OCI-LY7 (cell line): ENCODE measurements at regions not wholly inside any gene's neighbourhood (a gene's known extent, or its start where the extent isn't known, plus 50 kb on each side); places are given as distances from the start of the nearest gene placed in this dataset.

Experiments used
- BruUV-seq: library from RNA; stranded (reverse); fragments of 400-500 nt; replicated peaks from 2 replicates; lab custom pipeline; 2021; lab: Mats Ljungman, UMichigan
- CTCF ChIA-PET: fragments of 300-600 bp; sonication (Branson Sonifier 250); formaldehyde crosslinking; loops from one replicate; lab custom pipeline; 2022; ENCODE audit warnings: antibody characterized with exemption; ENCODE audit not compliant: unreplicated experiment; lab: Charles Lee
- POLR2A ChIA-PET: fragments of 300-600 bp; sonication (Branson Sonifier 250); formaldehyde crosslinking; loops from one replicate; lab custom pipeline; 2022; ENCODE audit warnings: antibody characterized with exemption; lab: Charles Lee
- DNase-seq: peaks from one replicate; pipeline ENCODE4 v3.0.0-alpha.2; 2015; ENCODE audit warnings: low spot score
- H2AFZ ChIP-seq: fragments of 200-600 bp; sonication (generic), shearing (Covaris generic); 2 replicates; pipeline ENCODE4 v1.6.1; 2014; ENCODE audit warnings: mild to moderate bottlenecking, antibody characterized with exemption, low read length, moderate library complexity
- H3K27ac ChIP-seq: fragments of 200-600 bp; sonication (generic); 2 replicates; pipeline ENCODE4 v1.5.1; 2014; ENCODE audit warnings: mixed run types, low read depth, mild to moderate bottlenecking, moderate library complexity, low read length, inconsistent platforms; ENCODE audit not compliant: poor library complexity, severe bottlenecking
- H3K36me3 ChIP-seq: fragments of 200-600 bp; sonication (generic); 2 replicates; pipeline ENCODE4 v1.6.1; 2014; ENCODE audit warnings: mild to moderate bottlenecking, antibody characterized with exemption, low read length, moderate library complexity, mixed read lengths; ENCODE audit not compliant: insufficient read depth
- H3K4me1 ChIP-seq: fragments of 200-600 bp; sonication (generic); 2 replicates; pipeline ENCODE4 v1.5.1; 2014; ENCODE audit warnings: mild to moderate bottlenecking, low read length; ENCODE audit not compliant: insufficient read depth, poor library complexity, severe bottlenecking
- H3K4me2 ChIP-seq: fragments of 200-600 bp; sonication (generic); 2 replicates; pipeline ENCODE4 v1.6.1; 2014; ENCODE audit warnings: mild to moderate bottlenecking, low read length
- H3K4me3 ChIP-seq: fragments of 200-600 bp; sonication (generic); 2 replicates; pipeline ENCODE4 v1.5.1; 2014; ENCODE audit warnings: mild to moderate bottlenecking, low read depth, low read length; ENCODE audit not compliant: poor library complexity, severe bottlenecking
- H3K79me2 ChIP-seq: fragments of 200-600 bp; sonication (generic); 2 replicates; pipeline ENCODE4 v1.6.1; 2016; ENCODE audit warnings: low read depth, mild to moderate bottlenecking, low read length, moderate library complexity, mixed read lengths; ENCODE audit not compliant: insufficient read depth
- H3K9me2 ChIP-seq: fragments of 200-600 bp; sonication (generic); 2 replicates; pipeline ENCODE4 v1.6.1; 2016; ENCODE audit warnings: mild to moderate bottlenecking, low read length, mixed read lengths; ENCODE audit not compliant: insufficient read depth
- H3K9me3 ChIP-seq: fragments of 200-600 bp; sonication (generic); 2 replicates; pipeline ENCODE4 v1.6.1; 2014; ENCODE audit warnings: mild to moderate bottlenecking, mixed run types, low read length, mixed read lengths
- H4K20me1 ChIP-seq: fragments of 200-600 bp; sonication (generic); 2 replicates; pipeline ENCODE4 v1.6.1; 2014; ENCODE audit warnings: mild to moderate bottlenecking, antibody characterized with exemption, low read length, moderate library complexity, mixed read lengths; ENCODE audit not compliant: insufficient read depth
- CTCF ChIP-seq: fragments of 200-600 bp; sonication (generic); conservative IDR thresholded peaks from 2 replicates; pipeline ENCODE4 v1.5.1; 2014; ENCODE audit warnings: mild to moderate bottlenecking, antibody characterized with exemption, low read length, moderate library complexity, mixed read lengths
- EZH2phosphoT487 ChIP-seq: fragments of 200-600 bp; sonication (generic); IDR thresholded peaks from 2 replicates; pipeline ENCODE4 v1.6.1; 2018; ENCODE audit warnings: low read depth, borderline replicate concordance, mild to moderate bottlenecking, mixed run types, antibody characterized with exemption, low read length, moderate library complexity, mixed read lengths
- intact Hi-C: fragments of 100-400 bp; cut with micrococcal nuclease; formaldehyde crosslinking; loops from one replicate; pipeline ENCODE4 v1.10.0; 2022; ENCODE audit not compliant: unreplicated experiment

GRCh38 chr14:34363733-34364134 is 98.3 kb downstream of the SPTSSA start:
- Histone ChIP-seq H3K27ac (no peak overlapping the region), H3K4me3 (no peak overlapping the region), H3K4me1 (no peaks in the 10 kb centered on the region), H3K79me2 (no peaks in the 10 kb centered on the region), H3K36me3 (no peaks in the 10 kb centered on the region), H3K9me2 (no peaks in the 10 kb centered on the region), H3K9me3 (no peaks in the 10 kb centered on the region), H3K4me2 (no peak overlapping the region), H2AFZ (no peak overlapping the region), H4K20me1 (no peaks in the 10 kb centered on the region)
- no TSS peak for BruUV-seq
- ChIA-PET POLR2A (no interaction called here), CTCF (no interaction called here)
- intact Hi-C loops, result no loop called here
- TF ChIP-seq EZH2phosphoT487, result no peak
- TF ChIP-seq CTCF, result no peak
- no peak for DNase-seq

GRCh38 chr14:34362641-34363251 is 99.3 kb downstream of the SPTSSA start:
- intact Hi-C loops, result no loop called here
- no peaks in the 10 kb centered on the region for H3K36me3 ChIP-seq
- H2AFZ ChIP-seq, result no peak overlapping the region
- no peak overlapping the region for H3K4me2 ChIP-seq
- H3K79me2 ChIP-seq, result no peaks in the 10 kb centered on the region
- H4K20me1 ChIP-seq, result no peaks in the 10 kb centered on the region
- POLR2A ChIA-PET, result interaction anchor here (0.5 kb wide), 1 partner anchor 132 kb away, joined by 4 read pairs; no protein-coding TSS in a partner anchor
- no peak overlapping the region for H3K27ac ChIP-seq
- no TSS peak for BruUV-seq
- no peaks in the 10 kb centered on the region for H3K9me2 ChIP-seq
- no peak overlapping the region for H3K4me3 ChIP-seq
- no peaks in the 10 kb centered on the region for H3K9me3 ChIP-seq
- TF ChIP-seq CTCF (no peak), EZH2phosphoT487 (no peak)
- no peaks in the 10 kb centered on the region for H3K4me1 ChIP-seq
- no peak for DNase-seq
- CTCF ChIA-PET, result no interaction called here

GRCh38 chr14:34361504-34362011 is 100.5 kb downstream of the SPTSSA start:
- no TSS peak for BruUV-seq
- Histone ChIP-seq H3K4me2 (no peak overlapping the region), H3K79me2 (no peaks in the 10 kb centered on the region)

More at GRCh38 chr14:34361504-34362011, 100.5 kb downstream of the SPTSSA start:
- Histone ChIP-seq H4K20me1 (no peaks in the 10 kb centered on the region), H3K9me3 (no peaks in the 10 kb centered on the region), H3K9me2 (no peaks in the 10 kb centered on the region), H3K4me3 (no peak overlapping the region), H2AFZ (no peak overlapping the region), H3K27ac (no peak overlapping the region), H3K36me3 (no peaks in the 10 kb centered on the region), H3K4me1 (no peaks in the 10 kb centered on the region)
- ChIA-PET CTCF (no interaction called here), POLR2A (interaction anchor here (1.1 kb wide), 1 partner anchor 40 kb away, joined by 4 read pairs; no protein-coding TSS in a partner anchor)
- no peak for TF ChIP-seq EZH2phosphoT487
- no peak for TF ChIP-seq CTCF
- intact Hi-C loops, result no loop called here
- DNase-seq, result no peak
